GM23338 (cell line): ENCODE measurements at regions not wholly inside any gene's neighbourhood (a gene's known extent, or its start where the extent isn't known, plus 50 kb on each side); places are given as distances from the start of the nearest gene placed in this dataset.

ENCODE experiments used
- ATAC-seq: fragments of 200-7000 bp; cut with Tn5 transposase; 3 replicates; pipeline ENCODE4 v1.9.1; 2020
- DNase-seq: peaks from one replicate; pipeline ENCODE4 v3.0.0-alpha.2; 2015; ENCODE audit warnings: low spot score
- H2AFZ ChIP-seq: fragments of 200-600 bp; sonication (generic); 2 replicates; pipeline ENCODE4 v1.8.0; 2016; ENCODE audit warnings: antibody characterized with exemption, mild to moderate bottlenecking, moderate library complexity
- H3F3A ChIP-seq: fragments of 200-600 bp; sonication (generic); replicated peaks from 2 replicates; pipeline ENCODE4 v1.8.0; 2017; ENCODE audit warnings: antibody characterized with exemption, mixed run types, low read depth
- H3K27ac ChIP-seq: fragments of 200-600 bp; sonication (generic); 2 replicates; pipeline ENCODE4 v1.6.1; 2016; ENCODE audit warnings: low read depth
- H3K27me3 ChIP-seq: fragments of 200-600 bp; sonication (generic); 2 replicates; pipeline ENCODE4 v1.8.0; 2016; ENCODE audit warnings: mild to moderate bottlenecking, mixed run types, moderate library complexity; ENCODE audit not compliant: insufficient read depth
- H3K36me3 ChIP-seq: fragments of 200-600 bp; sonication (generic); 2 replicates; pipeline ENCODE4 v1.8.0; 2016; ENCODE audit warnings: mild to moderate bottlenecking; ENCODE audit not compliant: insufficient read depth
- H3K4me1 ChIP-seq: fragments of 200-600 bp; sonication (generic); 2 replicates; pipeline ENCODE4 v1.8.0; 2016; ENCODE audit warnings: mild to moderate bottlenecking, moderate library complexity; ENCODE audit not compliant: insufficient read depth
- H3K4me2 ChIP-seq: fragments of 200-600 bp; sonication (generic); 2 replicates; pipeline ENCODE4 v1.7.1; 2017; ENCODE audit warnings: mixed run types
- H3K4me3 ChIP-seq: fragments of 200-600 bp; sonication (generic); 2 replicates; pipeline ENCODE4 v1.6.1; 2016; ENCODE audit warnings: mixed run types
- H3K79me2 ChIP-seq: fragments of 200-600 bp; sonication (generic); replicated peaks from 2 replicates; pipeline ENCODE4 v1.8.0; 2017; ENCODE audit warnings: mild to moderate bottlenecking; ENCODE audit not compliant: insufficient read depth
- H3K9me2 ChIP-seq: fragments of 200-600 bp; sonication (generic); 2 replicates; pipeline ENCODE4 v1.8.0; 2017; ENCODE audit not compliant: insufficient read depth
- H4K20me1 ChIP-seq: fragments of 200-600 bp; sonication (generic); replicated peaks from 2 replicates; pipeline ENCODE4 v1.8.0; 2017; ENCODE audit warnings: mild to moderate bottlenecking; ENCODE audit not compliant: insufficient read depth
- H3K27ac Mint-ChIP-seq: 2 replicates; pipeline ENCODE4 v1.8.0; 2020; ENCODE audit warnings: inconsistent platforms, mild to moderate bottlenecking, moderate library complexity, mixed read lengths
- H3K27me3 Mint-ChIP-seq: 3 replicates; pipeline ENCODE4 v1.8.0; 2022; ENCODE audit warnings: low read depth, mild to moderate bottlenecking, moderate library complexity, mixed read lengths, inconsistent platforms; ENCODE audit not compliant: insufficient read depth, poor library complexity
- H3K36me3 Mint-ChIP-seq: 3 replicates; pipeline ENCODE4 v1.8.0; 2021; ENCODE audit warnings: low read depth, mild to moderate bottlenecking, inconsistent platforms, moderate library complexity, mixed read lengths
- H3K4me1 Mint-ChIP-seq: 3 replicates; pipeline ENCODE4 v1.8.0; 2020; ENCODE audit warnings: mild to moderate bottlenecking, inconsistent platforms, mixed read lengths
- H3K4me3 Mint-ChIP-seq: 3 replicates; pipeline ENCODE4 v1.8.0; 2021; ENCODE audit warnings: moderate library complexity, mild to moderate bottlenecking, inconsistent platforms, mixed read lengths
- H3K9me3 Mint-ChIP-seq: 3 replicates; pipeline ENCODE4 v1.8.0; 2020; ENCODE audit warnings: moderate library complexity, mild to moderate bottlenecking, inconsistent platforms, mixed read lengths
- CREB1 ChIP-seq: fragments of 250-450 bp; sonication (Bioruptor Pico); IDR thresholded peaks from 2 replicates; pipeline ENCODE4 v1.5.0; 2020; ENCODE audit warnings: low read depth, mild to moderate bottlenecking, moderate library complexity
- EZH2 ChIP-seq: fragments of 200-600 bp; sonication (generic); IDR thresholded peaks from one replicate; pipeline ENCODE4 v1.8.0; 2017; ENCODE audit warnings: antibody characterized with exemption, mild to moderate bottlenecking, low read depth; ENCODE audit not compliant: unreplicated experiment
- JUNB ChIP-seq: IDR thresholded peaks from one replicate; pipeline ENCODE4 v1.6.1; 2016; ENCODE audit warnings: antibody characterized with exemption; ENCODE audit not compliant: unreplicated experiment
- NANOG ChIP-seq: IDR thresholded peaks from 2 replicates; pipeline ENCODE4 v1.6.1; 2016; ENCODE audit warnings: antibody characterized with exemption, borderline replicate concordance
- REST ChIP-seq: IDR thresholded peaks from one replicate; pipeline ENCODE4 v1.6.1; 2018; ENCODE audit warnings: antibody characterized with exemption; ENCODE audit not compliant: unreplicated experiment
- STAT1 ChIP-seq: IDR thresholded peaks from one replicate; pipeline ENCODE4 v1.6.1; 2016; ENCODE audit warnings: antibody characterized with exemption; ENCODE audit not compliant: unreplicated experiment
- ZNF114 ChIP-seq: fragments of 250-450 bp; sonication (Bioruptor Pico); IDR thresholded peaks from 2 replicates; pipeline ENCODE4 v1.5.0; 2020; ENCODE audit warnings: mild to moderate bottlenecking, moderate library complexity
- ZNF462 ChIP-seq: fragments of 250-450 bp; sonication (Bioruptor Pico); IDR thresholded peaks from 2 replicates; pipeline ENCODE4 v1.5.0; 2020; ENCODE audit warnings: mild to moderate bottlenecking, moderate library complexity
- TF ChIP-seq, protein P1 (sequence below): IDR thresholded peaks from 2 replicates; pipeline ENCODE4 v1.6.1; 2016; ENCODE audit warnings: antibody characterized with exemption

DNA sequence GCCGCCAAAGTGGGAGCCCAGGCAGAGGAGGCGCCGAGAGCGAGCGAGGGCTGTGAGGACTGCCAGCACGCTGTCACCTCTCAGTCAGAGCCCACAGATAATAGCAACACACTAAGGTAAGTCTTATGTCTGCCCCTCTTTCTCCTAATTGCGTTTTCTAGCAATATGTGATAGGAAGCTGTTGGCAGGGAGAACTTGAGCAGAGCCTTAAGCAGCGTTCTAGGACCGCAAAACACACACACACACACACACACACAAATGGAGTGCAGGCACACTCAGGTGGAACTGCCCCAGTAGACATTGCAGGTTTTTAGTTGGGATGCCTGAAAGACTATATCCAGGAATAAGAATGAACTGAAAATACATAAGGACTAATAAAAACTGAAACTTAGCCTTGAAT, 1188.5 kb downstream of the NXPH1 start (continued):
- TF ChIP-seq REST (no peak), ZNF114 (CRISPR knock-in tag) (no peak), EZH2 (no peak), NANOG (no peak)

DNA sequence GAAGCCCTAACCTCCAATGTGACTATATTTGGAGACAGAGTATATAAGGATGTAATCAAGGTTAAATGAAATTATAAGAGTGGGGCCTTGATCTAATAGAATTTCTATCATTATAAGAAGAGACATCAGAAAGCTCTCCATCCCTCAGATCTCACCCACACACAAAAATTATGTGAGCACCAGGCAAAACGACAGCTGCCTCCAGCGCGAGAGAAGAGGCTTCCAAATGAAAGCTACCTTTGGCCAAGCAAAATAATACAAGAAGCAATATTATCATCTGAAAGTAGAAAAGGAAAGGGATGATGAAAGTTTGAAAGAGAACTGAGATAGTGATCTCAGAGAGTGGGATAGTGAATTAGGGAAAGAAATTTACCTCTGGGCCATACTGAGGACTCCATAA, 1192.5 kb downstream of the NXPH1 start:
- Mint-ChIP-seq H3K36me3 (no peaks in the 10 kb centered on the region), H3K27ac (no peak overlapping the region), H3K27me3 (no peaks in the 10 kb centered on the region), H3K4me1 (peaks cover 8% of the 10 kb centered on the region; the same call in 2 of the 3 replicates), H3K9me3 (peaks cover 3% of the 10 kb centered on the region; the same call in 1 of the 3 replicates), H3K4me3 (no peak overlapping the region)
- peaks cover 14% of the 10 kb centered on the region for H3K4me1 ChIP-seq
- H3K9me2 ChIP-seq = no peaks in the 10 kb centered on the region
- no peaks in the 10 kb centered on the region for H3F3A ChIP-seq
- no peak overlapping the region for H3K4me3 ChIP-seq
- no peak overlapping the region for H2AFZ ChIP-seq
- DNase-seq = no peak
- no peaks in the 10 kb centered on the region for H4K20me1 ChIP-seq
- H3K27me3 ChIP-seq = 0 out of 2 replicates have a peak, but pooled peaks cover 4% of the 10 kb centered on the region
- no peaks in the 10 kb centered on the region for H3K36me3 ChIP-seq
- ATAC-seq = no peak
- no peaks in the 10 kb centered on the region for H3K79me2 ChIP-seq
- H3K27ac ChIP-seq = no peak overlapping the region
- no peak overlapping the region for H3K4me2 ChIP-seq
- TF ChIP-seq ZNF462 (CRISPR knock-in tag) = no peak
- no peak for TF ChIP-seq STAT1
- no peak for TF ChIP-seq CREB1 (CRISPR knock-in tag)
- TF ChIP-seq, protein P1, sequence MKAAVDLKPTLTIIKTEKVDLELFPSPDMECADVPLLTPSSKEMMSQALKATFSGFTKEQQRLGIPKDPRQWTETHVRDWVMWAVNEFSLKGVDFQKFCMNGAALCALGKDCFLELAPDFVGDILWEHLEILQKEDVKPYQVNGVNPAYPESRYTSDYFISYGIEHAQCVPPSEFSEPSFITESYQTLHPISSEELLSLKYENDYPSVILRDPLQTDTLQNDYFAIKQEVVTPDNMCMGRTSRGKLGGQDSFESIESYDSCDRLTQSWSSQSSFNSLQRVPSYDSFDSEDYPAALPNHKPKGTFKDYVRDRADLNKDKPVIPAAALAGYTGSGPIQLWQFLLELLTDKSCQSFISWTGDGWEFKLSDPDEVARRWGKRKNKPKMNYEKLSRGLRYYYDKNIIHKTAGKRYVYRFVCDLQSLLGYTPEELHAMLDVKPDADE = no peak
- no peak for TF ChIP-seq JUNB
- TF ChIP-seq ZNF114 (CRISPR knock-in tag) = no peak
- TF ChIP-seq REST = no peak
- no peak for TF ChIP-seq EZH2
